GM18498 (cell line): ENCODE measurements at regions not wholly inside any gene's neighbourhood (a gene's known extent, or its start where the extent isn't known, plus 50 kb on each side); places are given as distances from the start of the nearest gene placed in this dataset.

ENCODE experiments used
- ATAC-seq: cut with Tn5 transposase; IDR thresholded peaks from one replicate; pipeline ENCODE4 v1.9.1; 2021; ENCODE audit warnings: mild to moderate bottlenecking, moderate library complexity; ENCODE audit not compliant: unreplicated experiment

- ATAC-seq = peak; percentile 98
These were observed 125.1 kb upstream of the SLC25A36 start for GRCh38 chr3:140816372-140817195.

DNA sequence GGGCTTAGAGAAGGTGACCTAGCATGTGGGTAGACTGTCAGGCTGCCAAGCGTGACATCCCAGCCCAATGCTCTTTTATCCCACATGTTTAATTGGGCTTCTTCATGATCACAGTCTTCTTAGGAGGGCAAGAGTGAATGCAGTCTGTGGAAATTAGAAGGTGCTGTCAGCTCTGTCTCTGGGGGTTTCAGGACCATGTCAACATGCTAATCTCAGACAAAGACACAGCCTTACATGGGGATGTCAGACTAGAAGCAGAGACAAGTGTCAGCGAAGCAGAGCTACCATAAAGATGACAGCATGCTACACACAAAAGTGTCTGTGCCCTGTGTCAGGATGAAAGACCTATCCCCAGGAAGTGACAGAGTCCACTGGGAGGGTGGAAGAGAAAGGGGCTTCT lies 120.1 kb upstream of the SLC25A36 start:
- no peak for ATAC-seq

DNA sequence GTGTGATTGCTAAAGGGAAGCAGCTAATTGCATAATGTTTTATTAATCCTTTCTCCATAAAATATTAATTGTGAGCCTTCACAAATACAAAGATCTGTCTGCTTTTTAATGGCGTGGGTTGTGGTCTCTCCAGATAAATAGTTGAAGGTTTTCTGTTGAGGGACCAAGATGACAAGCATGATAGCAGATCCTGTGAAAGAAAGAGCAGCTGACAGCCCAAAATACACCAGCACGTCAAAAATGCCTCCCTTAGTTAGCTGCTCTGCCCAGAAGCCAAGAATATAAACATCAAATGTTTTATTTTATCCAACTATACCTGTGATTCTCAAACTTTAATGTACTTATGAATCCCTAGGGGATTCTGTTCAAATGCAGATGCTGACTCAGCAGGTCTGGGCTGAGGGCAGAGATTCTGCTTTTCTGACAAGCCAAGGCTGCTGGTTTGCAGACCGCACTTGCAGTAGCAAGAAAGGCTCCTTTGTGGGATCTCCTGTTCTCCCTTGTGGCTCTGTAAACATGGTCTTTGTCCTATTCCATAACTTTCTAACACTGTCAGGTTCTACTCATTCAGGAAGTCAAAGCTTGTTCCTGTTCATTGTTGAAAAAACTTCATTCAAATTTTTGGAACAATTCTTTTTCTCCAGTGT lies 119.1 kb upstream of the SLC25A36 start:
- no peak for ATAC-seq

DNA sequence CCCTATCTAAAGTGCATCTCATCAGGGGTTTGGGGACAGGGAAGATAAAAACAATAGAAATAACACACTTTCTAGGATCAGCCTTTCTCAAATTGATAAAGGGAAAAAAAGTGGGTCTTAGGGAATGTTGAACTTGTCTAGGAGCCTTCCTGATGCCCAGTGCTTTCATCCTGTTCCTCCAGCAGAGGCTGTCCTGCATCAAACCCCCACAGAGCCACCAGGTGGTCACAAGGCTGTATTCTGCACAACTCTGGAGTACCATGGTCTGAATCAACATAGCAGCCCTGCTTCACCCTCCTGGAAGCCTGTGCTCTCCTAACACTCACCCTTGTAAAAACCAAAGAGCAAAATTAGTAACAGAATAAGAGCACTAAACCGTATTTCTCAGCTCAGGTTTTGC lies 118.5 kb upstream of the SLC25A36 start:
- ATAC-seq = no peak

GRCh38 chr3:140827894-140828293 lies 113.7 kb upstream of the SLC25A36 start:
- no peak for ATAC-seq

- no peak for ATAC-seq
These were observed 113.1 kb upstream of the SLC25A36 start for GRCh38 chr3:140828585-140828984.

- ATAC-seq = no peak
These were observed 111.8 kb upstream of the SLC25A36 start for GRCh38 chr3:140829796-140830195.

DNA sequence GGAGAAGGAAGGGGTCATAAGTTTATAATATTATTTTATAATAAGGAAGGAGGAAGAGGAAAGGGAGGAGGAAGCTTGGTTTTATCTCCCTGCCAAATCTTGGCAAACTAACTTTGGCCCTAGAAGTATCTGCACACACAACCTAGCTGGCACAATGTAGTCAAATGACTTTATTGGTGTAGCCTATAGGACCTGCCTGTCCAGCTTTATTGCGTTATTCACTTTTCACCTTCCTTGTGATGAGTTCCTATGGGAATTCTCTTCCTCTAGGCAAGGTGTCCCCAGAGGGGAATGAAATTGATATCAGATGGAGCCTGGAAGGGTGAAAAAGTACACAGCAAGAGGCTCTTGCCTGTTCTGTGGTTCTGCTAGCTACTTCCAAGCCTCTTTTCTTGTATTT lies 111.2 kb upstream of the SLC25A36 start:
- no peak for ATAC-seq

GRCh38 chr3:140832883-140833282 lies 108.8 kb upstream of the SLC25A36 start:
- peak; percentile 65 for ATAC-seq

- ATAC-seq = no peak
These were observed 107.2 kb upstream of the SLC25A36 start for GRCh38 chr3:140834266-140835037.

DNA sequence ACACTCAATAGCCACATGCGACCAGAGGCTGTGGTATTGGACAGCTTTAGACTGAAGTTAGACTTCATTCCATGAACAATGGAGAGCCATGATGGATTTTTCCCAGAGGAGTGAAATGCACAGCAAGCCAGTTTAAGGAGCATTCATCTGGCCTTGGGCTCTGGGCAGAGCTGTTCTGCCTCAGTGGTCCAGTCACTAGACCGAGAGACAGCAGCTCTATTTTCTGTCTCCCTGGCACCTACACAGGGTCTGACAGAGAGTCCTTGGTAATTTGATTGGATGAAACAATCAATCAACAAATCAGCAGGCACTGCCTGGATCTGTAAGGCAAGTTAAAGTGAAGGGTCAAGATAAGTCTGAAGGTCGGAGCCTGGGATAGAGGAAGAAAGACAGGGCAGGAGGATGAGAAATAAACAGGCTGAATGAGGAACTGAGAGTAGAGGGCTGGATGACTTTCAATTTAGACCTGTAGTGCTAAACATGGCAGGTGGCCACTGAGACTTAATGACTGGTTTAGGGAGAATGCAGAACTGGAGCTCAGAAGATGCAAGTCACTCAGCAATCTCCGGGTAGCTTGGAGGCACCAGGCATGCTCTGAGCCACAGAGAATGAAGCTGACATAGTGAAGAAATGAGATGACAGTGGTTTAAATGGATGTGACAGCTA lies 98.5 kb upstream of the SLC25A36 start:
- ATAC-seq = peak; percentile 93

DNA sequence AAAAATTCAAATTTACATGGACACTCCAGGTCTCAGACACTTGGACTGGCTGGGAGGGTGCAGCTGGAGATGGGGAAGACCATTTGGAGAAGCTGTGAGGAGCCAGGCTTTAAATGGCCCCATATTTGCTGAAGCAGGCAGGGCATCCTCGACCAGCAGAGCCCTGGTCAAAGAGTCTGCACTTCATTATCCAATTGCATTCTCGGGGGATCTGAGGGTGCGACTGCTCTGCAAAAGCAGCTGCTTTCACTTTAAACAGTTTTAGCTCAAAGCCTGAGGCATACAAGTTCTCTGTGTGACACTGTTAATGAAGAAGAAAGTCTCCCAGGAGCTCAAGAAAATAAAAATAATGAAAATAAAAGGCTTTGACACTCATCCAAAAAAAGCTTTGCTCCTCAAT lies 98.0 kb upstream of the SLC25A36 start:
- peak; percentile 19 for ATAC-seq

- no peak for ATAC-seq
These were observed 97.6 kb upstream of the SLC25A36 start for GRCh38 chr3:140844072-140844471.

DNA sequence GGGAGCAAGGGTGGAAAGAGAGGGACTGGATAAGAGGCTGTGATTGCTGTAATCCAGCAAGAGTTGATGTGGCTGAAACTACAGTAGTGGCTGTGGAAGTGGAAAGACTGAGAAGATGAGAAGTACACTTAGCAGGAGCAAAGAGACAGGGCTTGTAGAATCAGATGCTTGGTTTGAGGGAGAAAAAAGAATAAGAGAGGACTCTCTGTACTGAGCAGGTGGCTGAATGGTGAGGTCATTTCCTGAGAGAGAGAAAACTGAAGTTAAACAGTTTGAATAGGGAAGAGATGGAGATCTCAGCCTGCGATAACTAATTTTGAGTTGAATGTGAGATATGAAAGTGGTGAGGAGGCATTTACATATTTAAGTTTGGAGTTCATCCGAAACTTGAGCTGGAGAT lies 95.8 kb upstream of the SLC25A36 start:
- ATAC-seq = peak; percentile 49

DNA sequence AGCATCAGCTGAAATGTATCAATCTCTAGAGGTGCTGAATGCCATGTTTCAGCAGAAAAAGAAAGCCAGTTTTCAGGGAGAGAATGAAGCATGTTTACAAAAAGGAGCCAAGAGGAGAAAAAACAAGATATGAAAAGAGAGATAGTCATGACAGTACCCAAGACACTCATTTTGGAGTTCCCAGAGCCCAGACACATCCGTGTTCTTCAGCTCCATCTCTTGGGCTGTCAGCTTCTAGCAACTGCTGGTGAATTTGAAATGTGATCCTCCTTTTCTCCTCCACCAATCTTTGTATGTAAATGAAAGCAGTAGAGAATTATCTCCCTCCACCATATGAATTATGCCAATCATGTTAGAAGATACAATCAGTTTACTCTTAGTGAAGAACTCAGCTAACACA lies 93.0 kb upstream of the SLC25A36 start:
- no peak for ATAC-seq

DNA sequence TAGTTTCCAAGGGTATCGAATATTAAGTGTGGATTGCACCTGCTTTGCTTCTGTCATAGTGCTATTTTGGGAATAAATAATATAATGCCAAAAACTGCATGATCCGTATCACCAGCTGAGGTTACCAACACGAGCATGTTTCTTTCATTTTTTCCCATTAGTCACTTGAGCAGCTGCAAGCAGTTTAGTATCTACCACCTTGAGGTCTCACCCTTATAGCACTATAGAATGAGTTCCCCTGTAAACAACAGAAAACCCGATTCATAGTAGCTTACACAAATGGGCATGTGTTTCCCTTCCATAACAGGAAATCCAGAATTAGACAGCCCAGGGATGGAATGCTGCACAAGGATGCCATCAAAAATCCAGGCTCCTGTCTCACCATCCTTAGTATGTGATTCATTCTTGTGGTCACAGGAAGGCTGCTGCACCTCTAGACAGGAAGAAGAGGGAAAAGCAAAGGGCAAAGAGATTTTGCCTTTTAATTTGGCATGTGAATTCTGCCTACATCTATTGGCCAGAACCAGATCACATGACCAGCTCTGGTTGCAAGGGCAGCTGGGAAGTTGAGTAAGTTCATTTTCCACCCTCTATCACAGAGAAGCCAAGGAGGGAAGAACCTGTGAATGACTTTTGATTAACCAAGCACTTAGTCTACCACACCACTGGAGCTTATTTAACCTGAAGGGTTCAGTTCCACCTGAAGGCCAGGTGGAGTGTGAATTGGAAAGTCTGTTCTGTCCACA lies 91.3 kb upstream of the SLC25A36 start:
- ATAC-seq = no peak

DNA sequence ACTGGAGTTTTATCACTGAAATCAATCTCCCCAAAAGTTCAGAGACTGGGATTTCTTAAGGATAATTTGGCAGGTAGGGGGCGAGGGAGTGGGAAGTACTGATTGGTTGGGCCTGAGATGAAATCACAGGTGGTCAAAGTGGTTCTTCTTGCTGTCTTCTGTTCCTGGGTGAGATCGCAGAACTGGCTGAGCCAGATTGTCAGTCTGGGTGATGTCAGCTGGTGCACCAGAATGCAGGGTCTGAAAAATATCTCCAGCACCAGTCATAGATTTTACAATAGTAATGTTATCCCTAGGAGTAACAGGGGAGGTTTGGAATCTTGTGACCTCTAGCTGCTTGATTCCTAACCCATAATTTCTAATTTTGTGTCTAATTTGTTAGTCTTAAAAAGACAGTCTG lies 86.7 kb upstream of the SLC25A36 start:
- no peak for ATAC-seq

GRCh38 chr3:140856905-140857304 lies 84.7 kb upstream of the SLC25A36 start:
- no peak for ATAC-seq

- ATAC-seq = no peak
These were observed 83.6 kb upstream of the SLC25A36 start for GRCh38 chr3:140857993-140858392.

GRCh38 chr3:140859592-140860336 lies 81.9 kb upstream of the SLC25A36 start:
- no peak for ATAC-seq
